ENCODE measurements at regions not wholly inside any gene's neighbourhood (a gene's known extent, or its start where the extent isn't known, plus 50 kb on each side); places are given as distances from the start of the nearest gene placed in this dataset.

- Mint-ChIP-seq H3K4me3 (no peak overlapping the region), H3K9me3 (no peaks in the 10 kb centered on the region), H3K27ac (no peak overlapping the region), H3K27me3 (ENCODE audit: low read depth) (no peaks in the 10 kb centered on the region), H3K36me3 (no peaks in the 10 kb centered on the region), H3K4me1 (no peaks in the 10 kb centered on the region)
- ChIA-PET CTCF (interaction anchor here (1.1 to 2.4 kb wide), 3 partner anchors 9 to 63 kb away, joined by 3 to 9 read pairs (median 4); no protein-coding TSS in a partner anchor), POLR2A (no interaction called here)
- DNase-seq (ENCODE audit: low spot score) (no peak), ATAC-seq (no peak)
- TF ChIP-seq, protein P1, sequence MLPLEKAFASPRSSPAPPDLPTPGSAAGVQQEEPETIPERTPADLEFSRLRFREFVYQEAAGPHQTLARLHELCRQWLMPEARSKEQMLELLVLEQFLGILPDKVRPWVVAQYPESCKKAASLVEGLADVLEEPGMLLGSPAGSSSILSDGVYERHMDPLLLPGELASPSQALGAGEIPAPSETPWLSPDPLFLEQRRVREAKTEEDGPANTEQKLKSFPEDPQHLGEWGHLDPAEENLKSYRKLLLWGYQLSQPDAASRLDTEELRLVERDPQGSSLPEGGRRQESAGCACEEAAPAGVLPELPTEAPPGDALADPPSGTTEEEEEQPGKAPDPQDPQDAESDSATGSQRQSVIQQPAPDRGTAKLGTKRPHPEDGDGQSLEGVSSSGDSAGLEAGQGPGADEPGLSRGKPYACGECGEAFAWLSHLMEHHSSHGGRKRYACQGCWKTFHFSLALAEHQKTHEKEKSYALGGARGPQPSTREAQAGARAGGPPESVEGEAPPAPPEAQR (CRISPR knock-in tag; IDR thresholded peaks at IDR 0.05): no peak
These were observed 79.5 kb upstream of the SLCO4A1 start for GRCh38 chr20:62562831-62563230.

DNA sequence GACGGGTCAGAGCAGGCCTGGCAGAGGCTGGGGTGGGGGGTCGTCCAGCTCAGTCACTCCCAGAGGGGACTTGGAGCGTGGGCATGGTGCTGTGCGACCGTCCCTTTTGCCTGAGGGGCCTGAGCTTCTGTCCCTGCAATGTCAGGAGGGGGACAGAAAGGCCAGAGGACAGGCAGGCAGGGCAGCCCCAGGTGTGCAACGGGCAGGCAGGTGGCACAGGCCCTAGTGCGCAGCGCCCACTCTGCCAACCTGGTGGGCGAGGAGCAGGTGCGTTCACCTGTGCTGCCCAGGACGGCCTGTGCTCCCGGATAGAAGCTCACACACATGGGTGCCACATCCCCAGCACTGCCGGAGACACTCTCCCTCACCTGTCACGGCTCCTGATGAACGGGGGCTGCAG, 78.7 kb upstream of the SLCO4A1 start:
- Mint-ChIP-seq H3K4me1 (no peaks in the 10 kb centered on the region), H3K27me3 (ENCODE audit: low read depth) (no peaks in the 10 kb centered on the region), H3K27ac (no peak overlapping the region), H3K36me3 (no peaks in the 10 kb centered on the region), H3K9me3 (no peaks in the 10 kb centered on the region), H3K4me3 (no peak overlapping the region)
- CTCF ChIA-PET: interaction anchor here (1.1 to 2.4 kb wide), 2 partner anchors 9 to 64 kb away, joined by 4 to 9 read pairs; no protein-coding TSS in a partner anchor
- TF ChIP-seq CBFB (CRISPR knock-in tag; IDR thresholded peaks at IDR 0.05; ENCODE audit: low read depth) (no peak), NFYB (CRISPR knock-in tag; conservative IDR thresholded peaks at IDR 0.05; ENCODE audit: low read depth) (no peak), SP1 (CRISPR knock-in tag; conservative IDR thresholded peaks at IDR 0.05) (no peak), IRF2 (CRISPR knock-in tag; IDR thresholded peaks at IDR 0.05; ENCODE audit: borderline replicate concordance, low read depth) (no peak), ZNF138 (CRISPR knock-in tag; conservative IDR thresholded peaks at IDR 0.05) (no peak), TEAD4 (CRISPR knock-in tag; IDR thresholded peaks at IDR 0.05) (no peak), ZNF416 (CRISPR knock-in tag; IDR thresholded peaks at IDR 0.05) (no peak), TEAD1 (CRISPR knock-in tag; IDR thresholded peaks at IDR 0.05) (no peak), RORB (CRISPR knock-in tag; IDR thresholded peaks at IDR 0.05) (no peak), ELF4 (CRISPR knock-in tag; IDR thresholded peaks at IDR 0.05; ENCODE audit: low read depth) (no peak), ZNF263 (CRISPR knock-in tag; IDR thresholded peaks at IDR 0.05; ENCODE audit: low read depth) (no peak), NR1H2 (CRISPR knock-in tag; IDR thresholded peaks at IDR 0.05) (no peak)
- TF ChIP-seq, protein P2, sequence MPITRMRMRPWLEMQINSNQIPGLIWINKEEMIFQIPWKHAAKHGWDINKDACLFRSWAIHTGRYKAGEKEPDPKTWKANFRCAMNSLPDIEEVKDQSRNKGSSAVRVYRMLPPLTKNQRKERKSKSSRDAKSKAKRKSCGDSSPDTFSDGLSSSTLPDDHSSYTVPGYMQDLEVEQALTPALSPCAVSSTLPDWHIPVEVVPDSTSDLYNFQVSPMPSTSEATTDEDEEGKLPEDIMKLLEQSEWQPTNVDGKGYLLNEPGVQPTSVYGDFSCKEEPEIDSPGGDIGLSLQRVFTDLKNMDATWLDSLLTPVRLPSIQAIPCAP (CRISPR knock-in tag; IDR thresholded peaks at IDR 0.05): no peak
- TF ChIP-seq, protein P3, sequence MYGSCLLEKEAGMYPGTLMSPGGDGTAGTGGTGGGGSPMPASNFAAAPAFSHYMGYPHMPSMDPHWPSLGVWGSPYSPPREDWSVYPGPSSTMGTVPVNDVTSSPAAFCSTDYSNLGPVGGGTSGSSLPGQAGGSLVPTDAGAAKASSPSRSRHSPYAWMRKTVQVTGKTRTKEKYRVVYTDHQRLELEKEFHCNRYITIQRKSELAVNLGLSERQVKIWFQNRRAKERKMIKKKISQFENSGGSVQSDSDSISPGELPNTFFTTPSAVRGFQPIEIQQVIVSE (CRISPR knock-in tag; IDR thresholded peaks at IDR 0.05; ENCODE audit: borderline replicate concordance): no peak
- no peak for ATAC-seq
- POLR2A ChIA-PET: no interaction called here
- DNase-seq (ENCODE audit: low spot score): no peak

DNA sequence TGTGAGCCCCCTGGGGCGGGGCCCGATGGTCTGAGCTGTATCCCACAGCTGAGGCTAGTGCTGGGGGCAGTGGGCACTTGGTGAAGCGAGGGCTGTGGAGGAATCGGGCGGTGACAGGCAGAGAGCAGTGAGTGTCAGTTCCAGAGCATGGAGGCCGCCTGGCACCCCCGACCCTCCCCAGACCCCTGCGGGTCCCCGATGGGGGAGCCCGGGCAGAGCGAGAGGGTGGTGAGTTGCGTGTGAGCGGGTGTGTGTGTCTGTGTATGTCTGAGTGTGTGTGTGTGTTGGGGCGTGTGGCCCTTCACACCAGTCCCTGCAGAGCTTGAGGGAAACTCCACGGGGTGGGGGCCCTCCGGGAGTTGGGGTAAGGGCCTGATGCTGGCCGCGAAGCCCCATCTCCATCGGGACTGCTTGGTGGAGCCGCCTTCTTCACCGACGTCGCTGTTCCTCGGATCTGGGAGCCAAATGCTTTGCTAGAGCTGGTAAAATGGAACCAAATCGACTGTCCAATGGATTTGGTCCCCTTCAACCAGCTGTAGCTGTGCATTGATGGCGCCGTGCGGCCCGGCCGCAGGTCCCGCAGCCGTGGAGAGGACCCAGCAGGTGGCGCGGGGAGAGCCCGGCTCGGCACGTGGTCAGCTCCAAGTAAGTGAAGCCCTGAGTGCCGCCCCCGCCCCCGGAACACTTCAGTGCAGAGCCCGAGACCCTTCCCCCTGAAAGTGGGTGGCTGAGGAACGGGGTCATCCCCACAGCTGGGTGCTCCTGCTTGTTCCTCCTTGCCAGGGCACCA, 77.7 kb upstream of the SLCO4A1 start:
- H3K36me3 Mint-ChIP-seq: no peaks in the 10 kb centered on the region
- CTCF ChIA-PET: interaction anchor here (0.9 to 1.8 kb wide), 2 partner anchors 12 to 52 kb away, joined by 3 to 6 read pairs; no protein-coding TSS in a partner anchor
- POLR2A ChIA-PET: no interaction called here
- H3K27ac Mint-ChIP-seq: no peak overlapping the region
- no peaks in the 10 kb centered on the region for H3K4me1 Mint-ChIP-seq
- TF ChIP-seq ZNF416 (CRISPR knock-in tag; IDR thresholded peaks at IDR 0.05): no peak
- TF ChIP-seq AFF4 (CRISPR knock-in tag; IDR thresholded peaks at IDR 0.05; ENCODE audit: borderline replicate concordance): no peak
- no peak for TF ChIP-seq FOXJ3 (CRISPR knock-in tag; IDR thresholded peaks at IDR 0.05; ENCODE audit: borderline replicate concordance)
- TF ChIP-seq, protein P4, sequence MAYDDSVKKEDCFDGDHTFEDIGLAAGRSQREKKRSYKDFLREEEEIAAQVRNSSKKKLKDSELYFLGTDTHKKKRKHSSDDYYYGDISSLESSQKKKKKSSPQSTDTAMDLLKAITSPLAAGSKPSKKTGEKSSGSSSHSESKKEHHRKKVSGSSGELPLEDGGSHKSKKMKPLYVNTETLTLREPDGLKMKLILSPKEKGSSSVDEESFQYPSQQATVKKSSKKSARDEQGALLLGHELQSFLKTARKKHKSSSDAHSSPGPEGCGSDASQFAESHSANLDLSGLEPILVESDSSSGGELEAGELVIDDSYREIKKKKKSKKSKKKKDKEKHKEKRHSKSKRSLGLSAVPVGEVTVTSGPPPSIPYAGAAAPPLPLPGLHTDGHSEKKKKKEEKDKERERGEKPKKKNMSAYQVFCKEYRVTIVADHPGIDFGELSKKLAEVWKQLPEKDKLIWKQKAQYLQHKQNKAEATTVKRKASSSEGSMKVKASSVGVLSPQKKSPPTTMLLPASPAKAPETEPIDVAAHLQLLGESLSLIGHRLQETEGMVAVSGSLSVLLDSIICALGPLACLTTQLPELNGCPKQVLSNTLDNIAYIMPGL (CRISPR knock-in tag; IDR thresholded peaks at IDR 0.05): no peak
- TF ChIP-seq NFYB (CRISPR knock-in tag; conservative IDR thresholded peaks at IDR 0.05; ENCODE audit: low read depth): no peak
- TF ChIP-seq EMX1 (CRISPR knock-in tag; IDR thresholded peaks at IDR 0.05): no peak
- TF ChIP-seq ZNF219 (CRISPR knock-in tag; IDR thresholded peaks at IDR 0.05; ENCODE audit: borderline replicate concordance): no peak
- no peak for TF ChIP-seq CREB1 (CRISPR knock-in tag; IDR thresholded peaks at IDR 0.05)
- H3K4me3 Mint-ChIP-seq: no peak overlapping the region
- ATAC-seq: no peak
- H3K27me3 Mint-ChIP-seq (ENCODE audit: low read depth): no peaks in the 10 kb centered on the region
- no peaks in the 10 kb centered on the region for H3K9me3 Mint-ChIP-seq
- DNase-seq (ENCODE audit: low spot score): no peak
